Nucleus accumbens (tissue), 56 donors: ENCODE measurements at regions not wholly inside any gene's neighbourhood (a gene's known extent, or its start where the extent isn't known, plus 50 kb on each side); places are given as distances from the start of the nearest gene placed in this dataset.

Experiments used
- DNase-seq, 56 donors: peaks; one replicate each; lab custom pipeline; 2025; lab: John Stamatoyannopoulos, UW

DNA sequence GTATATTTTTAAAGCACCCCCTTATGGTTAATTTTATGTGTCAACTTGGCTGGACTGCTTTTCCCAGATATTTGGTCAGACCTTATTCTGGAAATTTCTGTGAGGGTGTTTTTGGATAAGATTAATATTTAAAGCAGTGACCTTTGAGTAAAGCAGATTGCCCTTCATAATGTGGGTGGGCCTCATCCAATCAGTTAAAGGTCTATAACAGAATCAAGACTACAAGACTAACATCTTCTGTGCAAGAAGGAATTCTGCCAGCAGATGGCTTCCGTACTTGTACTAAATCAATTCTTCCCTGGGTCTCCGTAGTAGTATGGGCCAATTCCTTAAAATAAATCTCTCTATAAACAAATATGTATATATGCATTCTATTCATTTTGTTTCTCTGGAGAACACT is 257.6 kb downstream of the ETNK1 start:
- no peak for DNase-seq

DNA sequence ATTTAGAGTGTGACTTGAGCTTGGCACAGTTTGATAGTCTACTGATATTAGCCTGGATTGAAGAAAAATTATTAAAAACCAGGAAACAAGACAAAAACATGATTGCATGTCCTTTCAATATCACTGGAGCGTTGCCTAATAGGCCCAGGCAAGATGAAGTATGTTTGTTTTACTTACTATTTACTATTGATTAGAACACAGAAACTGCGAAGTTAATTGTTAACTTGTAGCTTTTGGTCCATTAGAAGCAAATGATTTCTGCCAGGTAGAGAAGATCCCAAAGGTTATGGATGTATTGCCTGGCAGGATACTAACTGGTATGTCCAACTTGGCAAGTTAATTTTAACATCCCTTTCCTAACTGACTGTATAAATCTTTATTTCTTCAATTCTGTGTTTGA is 268.9 kb downstream of the ETNK1 start:
- DNase-seq, result no peak

DNA sequence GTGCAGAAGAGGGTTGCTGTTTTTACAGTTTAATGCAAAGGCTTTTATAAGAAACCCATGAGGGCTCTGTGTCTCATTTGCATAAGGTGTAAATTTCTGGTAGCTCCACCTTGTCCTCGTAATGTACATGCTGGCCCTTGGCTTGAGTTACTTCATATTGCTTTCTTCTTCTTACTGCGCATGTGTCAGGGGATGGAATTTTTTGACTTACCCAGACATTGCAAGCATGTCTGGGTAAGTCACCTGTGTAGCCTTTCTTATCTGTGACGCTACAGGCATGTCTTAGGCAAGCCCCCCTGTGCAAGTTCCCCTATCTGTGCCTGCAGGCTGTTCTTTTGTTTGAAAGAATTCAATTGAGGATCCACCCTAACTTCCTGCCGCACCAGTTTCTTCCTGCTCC is 274.2 kb downstream of the ETNK1 start:
- no peak for DNase-seq

DNA sequence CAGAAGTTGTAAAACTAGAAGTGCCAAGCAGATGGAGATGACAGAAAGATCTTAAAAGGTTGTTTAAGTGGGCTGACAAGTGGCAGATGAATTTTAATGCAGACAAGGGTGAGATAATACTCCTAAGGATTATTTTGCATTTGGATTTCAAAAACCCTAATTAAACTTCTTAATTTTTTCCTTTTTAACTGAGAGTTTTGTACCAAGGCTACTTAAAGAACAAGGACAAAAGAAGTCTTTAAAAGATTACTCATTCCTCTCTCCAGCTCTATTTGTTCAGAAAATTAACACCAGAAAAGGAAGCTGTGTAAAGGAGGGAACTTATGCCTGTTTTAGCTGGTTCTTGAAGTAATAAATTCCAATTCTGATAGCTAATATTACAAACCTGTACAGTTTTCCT is 275.4 kb downstream of the ETNK1 start:
- no peak for DNase-seq

DNA sequence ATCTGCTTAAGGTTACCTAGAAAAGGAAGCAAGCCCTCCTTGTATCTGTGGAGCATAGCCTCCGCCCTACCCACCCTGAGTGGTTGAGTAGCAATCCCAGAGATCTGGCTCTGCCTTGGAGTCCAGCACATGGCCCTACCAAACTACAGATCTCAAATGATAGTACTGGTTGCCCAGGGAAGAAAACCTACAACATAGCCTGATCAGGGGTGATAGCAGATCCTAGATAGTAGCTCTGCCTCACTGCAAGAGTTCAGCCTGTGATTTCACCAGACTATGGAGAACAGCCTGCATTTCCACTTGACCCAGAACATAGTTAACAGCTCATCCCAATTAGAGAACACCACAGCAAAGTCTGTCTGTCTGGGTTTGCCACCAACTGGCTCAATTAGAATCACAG is 279.5 kb downstream of the ETNK1 start:
- DNase-seq, result no peak

DNA sequence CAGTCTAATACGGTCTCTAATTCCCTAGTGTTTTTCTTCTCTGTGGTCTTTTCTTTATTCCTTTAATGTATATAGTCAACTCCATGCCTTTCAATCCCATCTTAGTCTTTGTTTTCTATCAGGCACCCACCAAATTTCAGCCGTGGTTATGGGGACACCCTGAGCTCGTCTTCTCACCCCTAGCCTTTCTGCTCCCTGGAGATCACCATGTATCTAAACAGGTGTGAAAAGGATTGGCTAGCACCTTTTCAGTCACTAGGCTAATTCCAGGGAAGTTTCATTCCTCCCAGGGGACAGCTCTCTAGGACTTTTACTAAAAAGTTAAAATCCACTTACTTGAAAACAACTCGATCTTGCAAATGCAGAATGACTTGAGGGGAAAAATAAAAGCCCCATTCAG is 291.3 kb downstream of the ETNK1 start:
- no peak for DNase-seq

DNA sequence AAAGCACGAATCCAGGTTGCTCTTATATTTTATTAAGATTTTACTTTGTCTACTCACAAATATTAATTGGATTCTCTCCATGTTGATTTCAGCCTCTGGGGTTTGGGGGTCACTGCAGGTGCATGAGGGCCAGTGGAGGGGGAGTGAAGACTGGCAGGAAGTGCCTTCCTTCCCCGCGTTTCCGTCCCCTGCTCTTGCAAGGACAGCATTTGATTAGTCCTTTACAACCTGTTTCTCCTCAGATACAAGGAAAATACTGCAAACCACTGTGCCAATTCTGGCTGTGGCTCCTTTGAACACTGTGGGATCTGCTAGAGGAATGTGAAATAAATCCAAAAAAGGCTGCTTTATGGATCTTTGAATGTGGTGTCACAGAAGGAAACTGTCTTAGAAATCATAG is 291.8 kb downstream of the ETNK1 start:
- DNase-seq, result no peak

DNA sequence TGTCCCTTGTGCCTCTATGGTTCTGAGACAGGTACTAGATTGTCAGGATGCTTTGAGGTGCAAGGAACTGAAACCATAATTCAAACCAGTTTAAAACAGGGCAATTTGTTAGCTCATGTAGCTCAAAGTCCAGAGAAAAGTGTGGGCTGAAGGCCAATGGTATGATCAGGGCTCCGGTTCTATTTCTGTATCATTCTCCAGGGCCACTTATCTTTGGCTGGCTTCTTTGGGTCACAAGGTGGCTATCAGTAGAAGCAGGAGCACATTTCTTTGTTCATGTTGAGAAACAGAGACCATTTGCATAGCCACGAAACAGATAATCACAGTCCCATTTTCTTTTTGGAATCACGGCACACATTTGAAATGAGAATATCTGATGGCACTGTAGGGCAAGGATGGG is 294.9 kb downstream of the ETNK1 start:
- no peak for DNase-seq

DNA sequence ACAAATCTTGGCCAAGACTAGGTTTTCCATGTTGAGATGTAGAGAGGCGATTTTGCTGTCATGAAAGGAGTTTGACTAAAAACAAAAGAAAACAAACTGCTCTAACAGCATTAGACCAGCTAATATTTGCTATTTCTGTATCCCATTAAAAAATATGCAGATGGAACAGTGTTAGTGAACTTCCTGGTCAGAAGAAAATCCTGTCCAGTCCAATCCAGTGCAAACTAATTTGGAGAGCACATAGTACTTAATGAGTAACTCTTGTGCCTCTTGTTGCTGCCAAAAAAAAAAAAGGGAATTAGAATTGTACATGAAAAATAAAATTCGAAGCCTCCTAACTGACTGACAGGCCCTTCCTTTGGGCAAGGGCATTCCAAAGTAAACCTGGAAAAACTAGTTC is 298.8 kb downstream of the ETNK1 start:
- no peak for DNase-seq

DNA sequence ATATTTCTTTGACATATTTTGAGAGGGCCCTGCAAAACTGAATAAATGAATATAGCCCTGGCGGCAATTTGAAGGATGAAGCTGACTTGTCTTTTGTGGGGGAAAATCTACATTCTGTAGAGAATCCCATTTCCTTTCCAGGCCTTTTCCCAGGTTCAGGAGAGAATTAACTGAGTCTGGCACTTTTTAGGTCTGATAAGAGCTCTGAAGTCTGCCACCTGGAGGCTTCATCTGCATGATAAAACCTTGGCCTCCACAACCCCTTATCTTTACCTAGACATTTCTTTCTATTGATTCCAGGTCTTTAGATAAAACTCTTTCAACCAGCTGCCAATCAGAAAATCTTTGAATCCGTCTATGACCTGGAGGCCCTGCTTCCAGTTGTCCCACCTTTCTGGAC is 299.4 kb downstream of the ETNK1 start:
- DNase-seq, result no peak

DNA sequence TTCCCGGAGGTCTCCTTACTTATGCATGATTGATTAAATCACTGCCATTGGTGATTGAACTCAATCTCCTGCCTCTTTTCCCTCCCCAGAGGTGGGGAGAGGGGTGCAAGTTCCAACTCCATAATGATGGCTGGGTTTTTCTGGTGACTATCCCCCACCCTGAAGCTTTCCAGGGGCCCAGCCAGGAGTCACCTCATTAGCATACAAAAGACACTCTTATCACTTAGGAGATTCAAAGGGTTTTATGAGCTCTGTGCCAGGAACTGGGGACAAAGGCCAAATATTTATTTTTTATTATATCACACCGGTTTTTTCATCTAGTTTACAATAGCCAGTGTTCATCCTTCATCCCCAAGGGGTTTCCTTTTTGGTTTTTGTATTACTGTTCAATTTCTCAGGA is 300.7 kb downstream of the ETNK1 start:
- no peak for DNase-seq

DNA sequence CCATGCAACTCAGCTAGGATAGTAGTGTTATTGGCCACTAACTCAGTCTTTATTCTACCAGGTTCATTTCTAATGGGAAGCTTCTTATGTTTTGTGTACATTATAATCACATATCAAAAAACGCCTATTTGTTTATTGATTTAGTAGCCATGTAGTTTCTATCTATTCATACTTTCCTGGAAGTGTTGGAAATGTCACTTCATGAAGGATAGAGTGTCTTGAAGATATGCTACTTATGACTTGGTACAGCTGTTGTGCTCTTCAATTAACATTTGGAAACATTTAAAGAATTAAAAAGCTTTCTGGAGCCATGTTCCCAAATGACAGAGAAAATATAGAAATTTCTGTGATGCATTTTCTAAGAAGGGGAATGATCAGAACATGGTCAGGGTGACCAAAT is 307.5 kb downstream of the ETNK1 start:
- DNase-seq, result no peak

DNA sequence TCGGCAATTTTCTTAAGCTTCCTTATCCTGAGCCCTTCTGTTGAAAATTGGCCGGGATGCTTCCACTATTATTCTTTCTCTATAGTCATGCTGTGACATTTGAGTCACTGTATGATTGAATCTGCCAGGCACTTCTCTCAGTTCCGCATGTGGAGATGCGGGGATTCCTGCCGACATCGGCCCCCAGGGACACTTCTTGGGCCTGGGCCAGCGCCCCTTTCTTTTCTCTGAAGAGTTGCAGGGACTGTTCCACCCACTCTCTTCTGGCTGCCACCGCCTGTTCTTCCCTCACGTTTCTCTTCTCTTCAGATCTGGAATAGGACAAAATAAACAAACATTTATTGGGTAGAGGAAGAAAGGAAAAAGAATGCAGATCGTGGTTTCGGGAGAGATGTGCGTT is 310.1 kb downstream of the ETNK1 start:
- DNase-seq, result no peak

DNA sequence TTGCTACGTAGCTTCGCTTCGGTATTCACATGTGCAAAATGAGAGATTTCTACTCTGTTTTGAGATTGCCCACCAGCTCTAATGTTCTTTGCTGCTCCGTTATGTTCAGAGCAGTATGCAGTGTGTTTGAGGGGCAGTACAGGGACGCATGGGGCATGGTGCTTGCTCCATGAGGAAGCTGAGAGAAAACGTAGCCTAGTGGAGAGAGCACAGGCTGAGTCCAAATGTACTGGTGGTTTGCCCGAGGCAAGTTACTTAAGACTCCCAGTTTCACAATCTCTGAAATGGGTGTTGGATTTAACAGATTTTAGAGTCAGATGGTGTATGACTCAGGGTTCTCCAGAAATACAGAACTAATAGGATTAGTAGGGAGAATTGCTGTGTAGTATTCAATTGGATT is 310.5 kb downstream of the ETNK1 start:
- DNase-seq, result no peak

DNA sequence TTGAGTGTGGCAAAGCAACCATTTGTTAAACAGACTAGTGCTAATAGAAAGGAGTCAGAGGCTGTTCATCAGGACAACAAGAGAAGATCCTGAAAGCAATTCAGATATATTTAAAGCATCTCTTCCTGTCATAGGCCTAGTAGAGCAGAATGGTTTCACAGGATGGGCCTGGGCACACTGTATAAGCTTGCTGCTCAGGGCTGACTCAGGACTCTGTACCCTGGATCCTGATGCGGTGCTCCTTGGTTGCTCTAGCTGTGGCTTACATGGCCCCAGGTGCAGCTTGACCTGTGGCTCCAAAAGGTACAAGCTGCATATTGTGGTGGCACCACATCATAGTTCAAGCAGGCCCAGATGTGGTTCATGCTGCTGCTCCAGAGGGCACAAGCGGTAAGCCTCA is 313.4 kb downstream of the ETNK1 start:
- DNase-seq, result no peak

DNA sequence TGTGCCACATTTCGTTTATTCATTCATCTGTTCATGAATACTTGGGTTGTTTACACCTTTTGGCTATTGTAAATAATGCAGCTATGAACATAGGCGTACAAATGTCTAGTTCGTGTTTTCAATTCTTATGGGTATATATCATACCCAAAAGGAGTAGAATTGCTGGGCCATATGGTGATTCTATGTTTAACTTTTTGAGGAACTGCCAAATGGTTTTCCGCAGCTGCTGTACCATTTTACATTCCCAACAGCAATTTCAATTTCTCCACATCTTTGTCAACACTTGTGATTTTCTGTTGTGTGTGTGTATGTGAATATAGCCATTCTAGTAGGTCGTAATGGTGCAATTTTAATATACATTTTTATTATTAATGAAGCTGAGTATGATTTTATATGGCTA is 326.2 kb downstream of the ETNK1 start:
- no peak for DNase-seq

DNA sequence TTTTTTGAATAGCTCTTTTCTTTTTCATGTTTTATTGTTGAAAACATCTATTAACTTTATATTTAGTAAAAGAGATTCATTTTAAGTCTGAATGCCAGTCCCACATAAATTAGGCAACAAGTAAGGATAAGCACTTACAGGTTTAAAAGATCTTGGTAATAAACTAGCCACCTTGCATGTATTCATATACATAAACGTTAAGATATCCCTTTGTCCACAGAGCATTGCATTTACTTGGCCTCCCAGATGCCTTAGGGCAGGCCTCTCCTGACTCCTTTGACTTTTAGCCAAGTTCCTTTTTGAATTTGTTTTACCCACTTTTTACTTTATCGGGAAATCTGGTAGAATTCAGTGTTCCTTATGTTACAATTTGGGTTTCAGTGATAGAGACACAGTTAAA is 331.7 kb downstream of the ETNK1 start:
- DNase-seq, result no peak

DNA sequence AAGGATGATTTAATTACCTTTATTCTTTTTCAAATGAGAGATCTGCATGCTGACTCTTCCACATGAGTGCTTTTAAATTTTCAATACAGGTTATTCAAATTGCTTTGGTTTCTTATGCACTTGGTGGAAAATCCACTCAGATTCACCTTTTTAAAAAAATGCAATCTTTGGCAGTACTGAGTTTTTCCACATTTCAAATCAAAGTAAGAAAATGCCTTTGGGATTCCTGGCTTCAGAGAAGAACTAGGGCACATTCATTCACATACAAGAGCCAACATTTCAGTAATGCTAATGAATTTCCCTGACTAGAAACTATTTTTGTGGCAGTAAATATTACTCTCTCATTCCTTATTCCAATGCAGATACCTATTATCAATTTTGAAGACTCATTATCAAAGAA is 342.2 kb downstream of the ETNK1 start:
- DNase-seq, result no peak

DNA sequence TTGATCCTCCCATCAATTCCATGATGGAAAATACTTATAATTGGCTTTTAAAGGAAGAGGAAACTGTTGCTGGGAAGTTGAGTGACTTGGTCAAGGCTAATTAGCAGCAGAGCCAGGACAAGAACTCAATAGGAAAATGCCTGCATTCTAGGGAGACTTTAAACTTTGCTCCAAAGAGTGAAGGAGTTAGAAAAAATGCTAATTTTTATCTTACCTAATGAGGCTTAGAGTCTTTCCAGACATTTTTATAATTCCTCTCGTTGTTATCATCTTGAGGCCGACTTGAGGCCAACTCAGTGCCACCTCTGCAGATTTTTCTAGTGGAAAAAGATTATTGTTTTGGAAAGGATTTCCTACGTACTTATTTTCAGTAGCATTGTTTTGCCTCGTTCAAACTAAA is 344.6 kb downstream of the ETNK1 start:
- DNase-seq, result no peak

DNA sequence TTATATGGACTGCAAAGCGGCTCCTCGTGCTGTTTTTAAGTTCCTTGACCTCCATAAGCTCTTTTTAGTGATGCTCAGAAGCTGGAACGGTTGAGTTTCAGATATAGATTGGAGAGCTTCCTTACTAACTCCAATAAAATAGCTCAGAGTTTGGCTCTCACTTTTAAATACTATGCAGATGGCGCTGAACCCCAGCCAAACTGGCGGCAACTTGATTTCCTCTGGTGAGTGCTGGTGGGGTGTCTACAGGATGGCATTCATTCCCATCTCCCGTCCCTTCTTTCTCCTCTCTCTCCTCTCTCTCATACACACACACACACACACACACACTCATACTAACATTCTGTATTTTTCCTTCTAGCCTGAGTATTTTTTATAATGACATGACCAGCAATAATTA is 346.3 kb downstream of the ETNK1 start:
- DNase-seq, result no peak

DNA sequence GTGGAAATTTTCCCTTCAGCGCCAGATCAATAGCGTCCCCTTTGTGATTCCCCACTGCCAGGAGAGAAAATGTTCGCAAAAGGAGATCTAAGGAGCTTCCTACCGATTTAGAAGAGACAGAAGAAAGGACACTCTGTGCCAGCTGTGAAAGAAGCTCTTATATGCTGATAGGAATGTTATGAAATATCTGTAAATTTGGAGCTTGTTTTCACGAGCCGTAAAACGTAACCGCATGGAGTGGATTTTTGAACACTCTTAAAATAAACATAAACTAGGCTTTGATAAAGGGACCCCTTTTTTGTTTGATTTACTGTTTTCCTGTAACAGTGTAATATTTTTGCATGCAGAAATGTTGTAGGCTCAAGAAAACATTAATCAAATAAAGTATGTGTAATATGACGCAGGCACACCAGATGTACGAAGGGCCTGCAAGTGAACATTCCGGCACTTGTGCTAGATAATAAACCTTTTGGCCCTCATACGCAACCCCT is 346.8 kb downstream of the ETNK1 start:
- DNase-seq, result no peak

DNA sequence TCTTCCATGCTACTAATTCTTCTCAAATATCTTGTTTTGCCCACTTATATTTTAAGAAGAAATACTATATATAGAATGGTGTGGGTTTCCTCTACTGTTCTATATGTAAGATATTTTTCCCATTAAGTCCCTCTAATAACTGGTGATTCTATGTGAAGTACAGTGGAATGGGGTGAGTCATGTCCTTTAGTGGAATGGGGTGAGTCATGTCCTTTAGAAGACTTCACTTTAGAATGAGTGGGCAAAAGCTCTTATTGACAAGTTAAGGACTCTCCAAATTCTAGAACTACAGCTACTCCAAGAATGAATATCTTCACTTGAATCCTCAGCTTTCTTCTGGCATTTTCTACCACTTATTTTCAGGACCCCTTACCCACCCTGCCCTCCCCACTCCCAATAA is 349.9 kb downstream of the ETNK1 start:
- DNase-seq, result no peak

DNA sequence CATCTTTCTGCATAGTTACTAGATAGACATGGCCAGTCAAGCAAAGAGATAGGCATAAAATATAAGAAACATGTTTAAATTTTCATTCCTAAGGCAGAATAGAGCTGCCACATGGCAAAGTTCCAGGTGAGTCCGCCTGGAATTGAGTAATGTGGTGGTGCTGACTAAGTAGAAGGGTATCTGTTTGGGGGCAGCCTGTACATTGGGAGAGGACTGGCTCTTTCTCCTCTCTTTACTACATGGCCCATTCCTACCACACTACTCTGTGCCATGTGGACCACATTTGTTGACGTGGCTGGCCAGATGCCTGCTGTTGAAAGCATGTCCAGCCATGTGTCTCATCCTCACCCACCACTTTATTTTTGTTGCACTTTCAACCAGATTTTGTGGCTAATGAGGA is 354.0 kb downstream of the ETNK1 start:
- DNase-seq, result no peak
